Stimulated activated CD4-positive, alpha-beta T cell treated with anti-CD3 and anti-CD28 coated beads, Interleukin-1b, Interleukin-23, amount 100 ng/mL, for 4 hours (primary cell): ENCODE measurements at regions not wholly inside any gene's neighbourhood (a gene's known extent, or its start where the extent isn't known, plus 50 kb on each side); places are given as distances from the start of the nearest gene placed in this dataset.
A peak's percentile ranks its signal among the peaks of the same experiment; 100 is the strongest.

Experiments used
- DNase-seq, 2 donors: peaks; one replicate each; pipeline ENCODE4 v3.0.0-alpha.2; 2020; ENCODE audit warnings: low read depth in 2 of 2

DNA sequence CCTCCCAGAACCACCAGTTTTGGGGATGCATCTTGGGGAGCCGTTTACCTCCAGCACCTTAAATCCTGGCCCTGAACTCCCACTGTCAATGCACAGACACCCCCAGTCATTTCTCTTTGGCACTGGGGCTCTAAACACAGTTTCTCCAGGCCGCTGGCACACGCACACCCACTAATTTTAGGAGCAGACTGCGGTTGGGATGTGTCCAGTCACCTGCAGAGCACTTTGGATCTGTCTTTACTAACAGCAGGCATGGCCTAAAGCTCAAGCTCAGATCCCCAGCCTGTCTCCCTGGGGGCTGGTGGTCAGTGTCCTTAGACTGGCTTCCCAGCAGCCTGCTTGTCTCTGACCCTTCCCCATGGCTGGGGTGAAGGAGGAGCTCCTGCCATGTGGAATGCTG is 49.9 kb downstream of the SYNE3 start:
- DNase-seq: no peak

DNA sequence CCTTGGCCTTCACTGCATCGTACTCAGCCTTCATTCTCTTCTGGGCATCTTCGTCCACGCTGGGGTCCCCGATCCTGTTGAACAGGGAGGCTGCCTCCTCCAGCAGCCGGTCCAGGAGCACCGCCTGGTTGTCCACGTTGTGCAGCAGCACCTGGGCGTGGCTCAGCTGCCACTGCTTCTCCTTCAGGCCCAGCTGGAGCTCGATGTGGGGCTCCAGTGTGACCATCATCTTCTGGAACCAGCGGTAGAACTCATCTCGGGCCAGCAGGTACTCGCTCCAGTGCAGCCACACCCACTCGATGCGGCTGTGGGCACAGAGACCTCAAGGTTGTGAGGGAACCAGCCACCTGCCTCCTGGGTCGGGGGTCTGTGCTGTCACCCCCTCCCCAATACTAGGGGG is 50.5 kb downstream of the SYNE3 start:
- no peak for DNase-seq

DNA sequence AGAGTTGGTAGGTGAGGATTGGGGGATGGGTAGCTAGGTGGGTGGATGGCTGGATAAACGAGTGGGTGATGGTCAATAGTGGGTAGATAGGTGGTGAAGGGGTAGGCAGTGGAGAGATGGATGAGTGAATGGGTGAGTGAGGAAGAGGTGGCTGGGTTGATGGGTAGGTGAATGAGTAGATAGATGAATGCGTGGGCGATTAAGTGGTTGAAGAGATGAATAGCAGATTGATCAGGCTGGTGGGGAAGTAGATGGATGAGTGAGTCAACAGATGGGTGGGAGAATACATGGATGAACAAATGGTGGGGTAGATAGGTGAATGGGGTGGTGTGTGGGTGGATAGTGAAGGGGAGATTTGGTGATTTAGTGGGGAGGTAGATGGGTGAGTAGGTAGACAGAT is 51.1 kb downstream of the SYNE3 start:
- DNase-seq: no peak

DNA sequence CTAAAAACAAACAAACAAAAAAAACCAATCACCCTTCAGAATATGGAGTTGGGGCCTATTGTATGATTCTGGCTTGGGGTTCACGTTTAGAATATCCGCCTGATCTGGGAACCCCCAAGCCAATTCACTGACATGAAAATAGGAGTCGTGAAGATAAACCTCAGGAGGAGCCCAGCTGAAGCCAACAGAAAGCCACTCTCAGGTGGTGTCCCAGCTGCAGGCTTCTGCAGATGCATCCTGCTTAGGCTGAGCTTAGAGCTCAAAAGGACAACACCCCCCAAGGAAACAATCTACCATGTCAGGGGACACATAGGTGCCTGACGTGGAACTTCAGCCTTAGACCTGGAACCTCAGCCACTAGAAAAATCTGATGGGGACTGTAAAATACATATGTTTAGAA is 51.9 kb downstream of the SYNE3 start:
- DNase-seq: no peak

DNA sequence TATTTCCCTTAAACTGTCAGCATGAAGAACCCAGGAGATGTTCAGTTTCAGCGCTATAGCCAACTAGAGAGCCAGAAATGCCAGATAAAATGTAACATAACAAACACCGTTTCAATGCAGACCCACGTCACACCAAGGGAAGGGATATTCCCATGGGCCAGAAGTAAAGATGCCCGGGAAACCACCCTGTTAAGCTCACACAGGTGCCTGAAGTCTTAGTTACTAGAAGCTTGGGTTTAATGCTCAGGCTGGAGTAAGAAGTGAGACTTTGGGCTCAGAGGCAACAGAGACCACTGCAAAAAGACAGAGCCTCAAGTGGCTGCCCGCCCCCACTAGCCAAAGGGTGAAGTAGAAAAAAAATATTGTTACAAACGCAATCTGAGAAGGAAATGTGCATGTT is 52.3 kb downstream of the SYNE3 start:
- no peak for DNase-seq

DNA sequence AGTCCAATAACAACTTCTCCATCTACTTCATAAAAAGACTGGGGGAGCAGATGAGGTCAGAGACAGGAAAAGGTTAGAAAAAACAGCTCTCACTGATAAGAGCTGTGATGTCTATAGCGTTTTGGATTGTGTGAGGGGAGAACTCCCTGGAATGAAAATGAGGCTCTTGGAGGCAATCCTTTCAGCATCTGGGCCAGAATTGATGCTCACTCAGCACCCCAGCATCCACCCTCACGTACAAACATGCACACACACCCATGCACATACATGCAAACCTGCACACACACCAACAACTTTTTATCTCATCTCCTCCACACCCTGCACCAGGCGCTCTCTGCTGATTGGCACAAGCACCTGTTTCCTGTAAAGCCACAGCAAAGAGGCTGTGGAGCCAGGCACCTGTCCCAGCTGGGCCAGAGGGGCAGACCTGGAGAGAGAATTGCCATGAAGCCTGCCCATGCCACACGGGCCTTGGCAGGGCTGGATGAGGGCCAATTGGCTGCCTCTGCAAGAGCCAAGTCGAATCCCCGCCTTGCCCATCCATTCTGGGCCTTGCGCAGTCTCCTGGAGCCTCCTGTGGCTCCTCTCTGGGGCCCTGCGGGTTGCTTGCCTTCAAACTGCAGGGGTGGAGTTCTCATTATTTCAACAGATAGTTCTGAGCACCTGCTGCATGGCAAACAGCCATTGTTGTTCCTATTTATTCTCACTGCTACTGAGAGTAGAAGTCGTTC is 53.1 kb downstream of the SYNE3 start:
- no peak for DNase-seq

DNA sequence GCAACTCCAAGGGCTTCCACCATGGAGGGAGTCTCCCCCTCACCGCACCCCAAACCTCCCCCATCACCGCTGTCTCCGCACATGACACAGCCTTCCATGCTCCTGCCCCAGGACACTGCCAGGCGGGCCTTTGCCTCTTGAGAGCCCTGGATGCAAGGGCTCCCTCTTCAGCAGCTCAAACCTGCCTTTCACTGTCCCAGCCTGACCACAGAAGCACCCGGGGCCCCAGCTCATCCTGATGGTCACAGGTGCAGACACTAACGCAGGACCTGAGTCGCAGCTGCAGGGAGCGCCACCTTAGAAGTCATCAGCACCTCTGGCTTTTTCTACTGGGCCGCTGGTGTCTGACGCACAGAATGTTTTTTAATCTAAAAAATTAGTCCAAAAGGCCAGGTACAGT is 54.0 kb downstream of the SYNE3 start:
- no peak for DNase-seq

DNA sequence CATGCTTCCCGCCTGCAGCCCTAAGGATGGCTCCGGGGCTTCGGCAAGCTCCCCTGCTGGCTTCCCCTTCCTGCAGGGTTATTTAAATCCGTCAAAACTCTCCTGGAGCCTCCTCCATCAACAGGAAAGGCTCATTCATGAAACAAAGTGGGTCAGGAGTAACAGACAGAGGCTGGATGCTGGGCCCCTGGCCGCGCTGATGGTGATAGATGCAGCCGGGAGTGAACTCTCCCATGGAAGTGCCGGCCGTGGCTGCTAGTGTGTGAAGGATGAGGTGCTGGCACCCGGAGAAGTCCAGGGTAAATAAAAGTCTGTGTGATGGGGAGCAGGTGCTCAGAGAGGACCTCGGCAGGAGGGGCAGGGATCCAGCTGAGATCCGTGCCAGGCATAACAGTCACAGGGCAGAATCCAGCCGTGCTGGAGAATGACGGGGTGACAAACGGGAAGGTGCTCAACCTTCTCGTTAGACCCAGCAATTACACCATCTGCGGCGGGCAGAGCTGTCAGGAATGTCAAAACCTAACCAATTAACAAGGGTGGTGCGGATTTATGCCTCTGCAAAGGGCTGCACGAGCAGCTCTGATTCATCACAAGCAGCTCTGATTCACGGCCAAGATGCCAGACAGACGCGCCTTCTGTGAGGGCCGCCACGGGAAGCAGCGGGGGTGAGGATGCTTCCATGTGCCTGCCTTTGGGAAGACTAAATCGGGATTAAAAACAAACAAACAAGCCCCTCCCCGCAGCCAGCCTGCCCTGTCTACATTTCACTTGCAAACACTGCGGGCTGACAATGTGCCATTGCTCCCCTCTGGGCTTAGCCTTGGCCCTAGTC is 55.6 kb downstream of the SYNE3 start:
- DNase-seq: no peak

DNA sequence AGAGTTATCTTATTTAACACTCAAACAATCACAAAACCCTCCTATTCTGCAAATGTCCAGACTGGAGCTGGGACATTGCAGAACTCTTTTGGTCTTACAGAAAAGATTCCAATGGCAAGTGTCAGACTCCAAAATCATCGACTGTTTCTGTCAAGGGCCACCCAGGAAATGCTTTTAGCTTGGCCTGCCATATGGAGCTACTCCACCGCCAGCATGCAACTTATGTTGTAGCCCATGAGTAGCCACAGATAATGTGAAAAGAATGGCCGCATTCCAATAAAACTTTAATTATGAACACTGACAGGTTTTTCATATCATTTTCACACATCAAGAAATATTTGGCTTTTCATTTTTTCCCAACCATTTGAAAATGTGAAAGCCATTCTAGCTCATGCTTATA is 57.5 kb downstream of the SYNE3 start:
- no peak for DNase-seq

DNA sequence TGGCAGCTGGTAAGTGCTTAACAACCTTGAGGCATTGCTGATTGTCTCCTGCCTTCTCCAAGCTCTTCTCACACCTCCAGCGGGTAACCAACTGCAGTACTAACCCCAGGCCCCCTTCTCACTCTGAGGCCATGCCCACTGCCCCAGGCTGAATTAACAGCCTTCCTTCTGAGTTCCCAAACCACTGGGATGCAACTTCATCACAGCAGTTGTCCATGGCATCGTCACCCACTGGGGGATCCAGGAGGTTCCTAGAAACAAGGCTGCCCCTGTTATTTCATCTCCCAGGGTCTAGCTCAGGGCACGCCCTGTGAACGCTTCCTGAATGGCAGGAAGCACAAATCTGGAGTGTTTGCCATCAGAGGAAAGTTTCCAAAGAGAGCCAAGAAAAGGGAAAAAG is 58.0 kb downstream of the SYNE3 start:
- DNase-seq: no peak

DNA sequence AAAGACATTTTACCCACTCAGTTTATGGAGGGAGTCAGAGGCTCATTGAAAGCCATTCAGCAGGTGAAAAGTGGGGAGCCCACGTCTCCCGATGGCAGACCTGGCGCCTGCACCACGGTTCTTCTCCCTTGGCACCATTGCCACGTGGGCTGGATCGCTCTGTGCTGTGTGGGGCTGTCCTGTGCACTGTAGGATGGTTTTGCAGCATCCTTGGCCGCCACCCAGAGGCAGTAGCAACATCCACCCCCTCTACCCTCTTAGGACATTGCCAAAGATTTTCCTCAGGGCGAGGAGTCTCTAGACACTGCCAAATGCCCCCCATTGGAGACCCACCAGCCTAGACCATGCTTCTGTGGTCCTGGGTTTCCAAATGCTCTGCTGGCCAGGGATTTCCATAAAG is 60.2 kb downstream of the SYNE3 start:
- DNase-seq: no peak

DNA sequence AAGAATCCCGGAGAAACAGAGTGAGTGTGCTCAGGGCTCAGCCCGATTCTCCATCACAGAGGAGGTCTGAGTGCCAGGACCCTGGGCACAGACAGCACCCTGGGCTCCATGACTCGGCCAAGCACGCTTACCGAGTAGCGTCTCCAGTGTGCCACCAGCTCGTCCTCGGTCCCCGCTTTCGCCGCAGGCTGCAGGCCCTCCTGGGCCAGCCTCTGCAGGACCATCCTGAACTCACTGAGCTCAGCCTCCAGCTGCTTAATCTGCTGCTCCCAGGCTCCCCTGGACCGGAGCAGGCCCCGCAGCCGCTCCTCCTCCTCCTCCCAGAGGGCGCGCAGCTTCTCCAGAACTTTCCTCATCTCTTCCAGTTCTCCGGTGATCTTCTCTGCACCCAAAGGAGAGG is 61.2 kb downstream of the SYNE3 start:
- DNase-seq: no peak

DNA sequence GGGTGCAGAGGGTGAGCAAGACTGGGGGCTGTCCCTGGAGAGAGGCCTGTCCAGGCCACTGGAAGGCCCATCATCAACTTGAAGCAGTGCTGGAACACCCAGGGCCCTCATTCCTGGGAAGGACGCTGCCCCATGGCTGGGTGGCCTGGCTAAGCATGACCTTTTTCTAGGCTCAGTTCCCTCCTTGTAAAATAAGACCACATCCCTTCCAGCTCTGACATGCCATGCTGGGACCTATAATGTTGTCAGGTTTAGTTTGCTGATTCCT is 62.8 kb downstream of the SYNE3 start:
- DNase-seq: no peak

DNA sequence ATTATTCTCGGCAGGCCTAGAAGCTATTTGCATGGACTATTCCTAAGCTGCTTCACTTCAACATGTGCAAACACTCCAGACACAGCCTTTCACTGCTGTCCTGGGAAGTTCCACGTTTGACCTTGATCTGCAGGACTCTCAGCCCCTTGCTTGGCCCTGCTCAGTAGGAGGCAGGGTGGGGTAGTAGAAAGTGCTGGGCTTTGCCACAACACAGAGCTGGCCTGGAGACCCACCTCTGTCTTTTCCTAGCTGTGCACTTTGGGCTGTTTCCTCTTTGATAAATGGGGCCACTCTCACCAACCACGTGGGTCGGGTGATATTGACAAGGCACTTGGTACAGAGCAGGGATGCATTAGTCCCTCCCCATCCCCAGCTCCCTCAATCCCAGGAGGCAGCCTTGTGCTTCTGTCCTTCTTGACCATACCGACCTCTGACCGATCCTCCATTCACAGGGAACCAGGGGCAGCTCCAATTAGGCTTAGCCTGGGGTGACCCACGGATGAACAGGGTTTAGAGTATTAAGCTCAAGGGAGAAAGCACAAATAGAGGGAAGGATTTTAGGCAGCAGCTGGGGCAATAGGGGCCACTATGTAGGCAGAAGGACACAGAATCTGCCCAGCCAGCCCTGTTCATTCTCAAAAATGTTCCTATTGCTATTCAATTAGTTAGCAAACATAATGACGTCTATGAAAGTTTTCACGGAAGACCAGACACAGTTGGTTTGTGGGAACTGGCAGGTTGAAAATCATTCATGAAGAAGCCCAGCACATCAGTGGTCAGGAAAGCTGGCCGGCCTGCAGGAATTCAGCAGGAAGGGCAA is 63.3 kb downstream of the SYNE3 start:
- no peak for DNase-seq

DNA sequence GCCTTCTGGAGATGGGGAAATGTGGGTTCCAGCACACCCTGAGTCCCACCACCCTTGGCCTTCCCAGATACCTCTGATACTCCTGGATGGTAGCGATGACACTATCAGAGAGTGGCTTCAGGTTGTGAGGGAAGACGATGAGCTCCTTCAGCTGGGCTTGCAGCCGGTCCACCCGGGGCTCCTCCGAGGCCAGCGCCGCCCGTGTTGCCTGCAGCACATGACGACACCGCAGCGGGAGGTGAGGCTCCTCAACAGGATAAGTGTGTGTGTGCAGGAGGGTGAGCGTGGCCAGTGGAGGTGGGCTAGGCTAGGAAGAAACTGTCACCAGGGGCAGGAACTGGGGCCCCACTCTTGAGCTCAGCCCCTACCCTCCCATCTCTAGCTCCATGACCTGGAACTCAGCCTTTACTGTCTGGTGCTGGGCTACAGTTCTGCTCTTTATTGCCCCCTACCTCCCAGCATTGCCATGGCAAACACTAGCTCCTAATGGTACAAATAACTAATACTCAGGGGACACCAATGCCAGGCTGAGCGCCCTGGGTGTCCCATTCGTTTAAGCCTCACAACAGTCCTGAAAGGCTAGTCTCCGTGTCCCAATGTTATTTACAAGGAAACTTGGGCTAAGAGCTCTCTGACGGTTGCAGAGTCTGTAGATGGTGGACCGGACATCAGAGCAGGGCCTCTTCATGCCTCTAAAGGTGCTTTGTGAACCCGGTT is 64.1 kb downstream of the SYNE3 start:
- no peak for DNase-seq

DNA sequence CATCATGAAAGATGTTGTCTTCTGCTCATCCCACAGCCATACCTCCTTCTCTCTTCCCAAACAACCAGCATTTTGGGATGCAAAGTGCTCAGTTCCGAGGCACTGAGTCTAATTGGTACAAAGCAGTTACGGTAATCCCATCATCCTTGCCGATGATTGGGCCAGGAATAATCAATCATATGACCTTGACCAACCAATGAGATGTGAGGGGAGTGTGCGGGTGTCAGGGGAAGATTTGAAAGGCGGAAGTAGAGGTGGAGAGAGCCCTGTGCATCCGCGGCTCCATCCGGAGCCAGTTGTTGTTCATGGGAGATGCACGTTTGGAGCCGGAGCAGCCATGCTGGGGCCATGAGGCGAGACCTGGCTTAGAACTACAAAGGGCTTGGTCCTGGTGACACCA is 67.3 kb downstream of the SYNE3 start:
- DNase-seq: no peak

DNA sequence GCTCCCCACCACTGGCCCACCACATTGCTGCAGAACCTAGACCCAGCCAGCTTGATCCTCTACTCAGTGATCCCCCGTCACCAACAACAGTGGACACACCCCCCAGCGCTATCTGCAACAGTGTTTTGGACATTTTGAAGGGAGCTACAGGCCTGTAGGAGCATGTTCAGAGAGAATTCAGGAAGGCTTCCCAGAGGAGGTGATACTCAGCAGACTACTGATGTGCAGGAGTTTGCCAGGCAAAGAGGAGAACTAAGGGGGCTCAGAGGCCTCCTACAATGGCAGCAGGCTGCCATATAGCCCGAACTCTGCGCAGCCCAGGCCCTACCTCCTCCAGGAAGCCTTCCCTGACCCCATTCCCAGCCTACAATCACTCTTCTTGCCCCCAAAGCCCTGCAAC is 70.0 kb downstream of the SYNE3 start:
- no peak for DNase-seq

DNA sequence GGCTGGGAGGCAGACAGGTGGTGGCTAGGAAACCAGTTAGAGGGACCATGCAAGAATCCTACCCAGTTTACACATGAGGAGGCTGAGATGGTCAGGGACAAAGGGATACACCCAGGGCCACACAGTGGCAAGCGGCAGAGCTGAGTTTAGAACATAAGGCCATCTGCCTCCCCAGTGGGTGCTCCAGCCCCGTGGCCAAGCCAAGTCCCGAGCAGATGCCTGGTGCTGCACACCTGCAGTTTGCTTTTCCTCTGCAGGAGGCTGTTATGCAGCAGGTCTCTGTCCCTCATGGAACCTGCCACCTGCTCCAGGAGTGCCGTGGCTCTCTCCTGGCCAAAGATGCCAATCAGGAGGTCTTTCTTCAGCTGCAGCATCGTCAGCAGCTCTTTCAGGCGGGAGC is 70.8 kb downstream of the SYNE3 start:
- DNase-seq: no peak

DNA sequence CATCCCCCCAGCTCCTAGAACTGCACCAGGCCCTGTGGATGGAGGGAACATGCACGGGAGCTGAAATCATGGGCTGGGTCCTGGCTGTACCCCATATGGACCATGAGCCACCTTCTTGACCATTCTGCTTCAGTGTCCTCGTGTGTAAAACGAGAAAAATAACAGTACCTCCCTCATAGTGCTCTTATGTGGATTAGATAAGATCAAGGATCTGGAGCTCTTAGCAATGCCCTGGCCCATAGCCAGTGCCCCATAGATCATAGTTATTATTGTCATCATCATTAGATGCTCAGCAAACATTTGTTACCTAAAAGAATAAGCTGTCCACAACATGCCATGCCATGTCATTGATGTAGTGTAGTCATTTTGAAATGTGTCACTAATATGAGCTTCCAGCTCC is 71.3 kb downstream of the SYNE3 start:
- DNase-seq: no peak

DNA sequence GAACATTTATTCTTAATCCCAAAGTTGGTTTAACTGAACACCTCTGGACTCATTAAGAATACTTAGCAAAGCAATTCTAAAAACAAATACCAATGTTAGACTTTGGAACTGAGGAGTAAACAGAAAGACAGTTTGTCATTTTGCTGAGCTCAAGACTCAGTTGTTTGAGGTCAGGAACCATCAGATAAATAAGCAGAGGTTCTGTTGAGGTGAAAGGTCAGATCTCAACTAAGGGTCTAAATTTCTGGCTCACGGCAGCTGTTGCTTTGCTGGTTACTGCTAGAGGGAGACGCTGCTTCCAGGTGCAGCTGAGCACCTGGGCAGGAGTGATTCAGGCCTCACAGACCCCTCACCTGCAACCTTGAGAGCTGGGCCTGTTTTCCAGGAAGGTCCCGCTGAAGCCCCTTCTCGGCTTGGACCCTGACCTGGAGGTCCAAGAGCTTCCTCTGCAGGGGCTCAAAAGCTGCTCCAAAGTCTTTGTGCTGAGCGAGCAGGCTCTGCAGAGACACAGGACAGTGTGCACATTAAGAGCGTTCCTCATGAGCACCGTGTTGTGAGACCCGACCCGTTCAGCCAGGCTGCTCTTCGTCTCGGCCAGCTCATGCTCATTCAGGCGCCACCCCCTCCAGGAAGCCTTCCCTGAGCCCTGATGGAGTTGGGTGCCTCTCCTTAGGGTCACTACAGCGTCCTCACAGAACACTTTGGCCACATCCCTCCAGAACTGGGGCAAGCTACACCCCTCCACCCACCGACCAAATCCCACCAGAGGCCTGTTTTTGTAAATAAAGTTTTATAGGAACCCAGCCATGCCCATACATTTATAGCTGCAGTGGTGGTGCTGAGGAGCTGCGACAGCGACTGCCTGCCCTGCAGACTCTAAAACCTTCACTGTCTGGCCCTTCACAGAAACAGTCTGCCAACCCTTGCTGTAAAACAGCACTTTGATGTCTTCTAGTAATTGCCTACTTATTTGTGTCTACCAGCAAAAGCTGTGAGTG is 72.0 kb downstream of the SYNE3 start:
- no peak for DNase-seq

DNA sequence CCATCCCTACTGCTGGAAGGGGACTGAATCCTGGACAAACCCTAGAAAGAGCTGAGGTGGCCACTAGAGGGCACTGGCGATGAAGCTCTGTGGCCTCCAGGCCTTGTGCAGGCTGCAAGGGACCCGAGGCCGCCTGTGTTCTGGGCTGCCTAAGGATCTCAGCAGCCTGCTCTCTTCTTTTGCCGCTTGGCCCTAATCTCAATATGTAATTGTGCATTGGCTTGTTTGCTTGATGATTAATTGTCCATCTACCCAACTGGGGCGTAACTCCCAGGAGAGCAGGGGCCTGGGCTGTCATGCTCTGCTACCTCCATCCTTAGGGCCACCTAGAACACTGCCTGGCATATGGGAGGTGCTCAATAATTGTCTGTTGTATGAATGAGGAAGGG is 73.8 kb downstream of the SYNE3 start:
- peak; percentile 64 to 72 for DNase-seq
